SK-N-DZ (cell line): ENCODE measurements at regions not wholly inside any gene's neighbourhood (a gene's known extent, or its start where the extent isn't known, plus 50 kb on each side); places are given as distances from the start of the nearest gene placed in this dataset.
"Not testable (repeated sequence)": the region's sequence is repeated elsewhere in the genome, so short reads cannot be mapped to it uniquely, and the experiment has no call there.

ENCODE experiments used
- DNase-seq: peaks from one replicate; pipeline ENCODE4 v3.0.0-alpha.2; 2015; ENCODE audit warnings: low spot score

DNA sequence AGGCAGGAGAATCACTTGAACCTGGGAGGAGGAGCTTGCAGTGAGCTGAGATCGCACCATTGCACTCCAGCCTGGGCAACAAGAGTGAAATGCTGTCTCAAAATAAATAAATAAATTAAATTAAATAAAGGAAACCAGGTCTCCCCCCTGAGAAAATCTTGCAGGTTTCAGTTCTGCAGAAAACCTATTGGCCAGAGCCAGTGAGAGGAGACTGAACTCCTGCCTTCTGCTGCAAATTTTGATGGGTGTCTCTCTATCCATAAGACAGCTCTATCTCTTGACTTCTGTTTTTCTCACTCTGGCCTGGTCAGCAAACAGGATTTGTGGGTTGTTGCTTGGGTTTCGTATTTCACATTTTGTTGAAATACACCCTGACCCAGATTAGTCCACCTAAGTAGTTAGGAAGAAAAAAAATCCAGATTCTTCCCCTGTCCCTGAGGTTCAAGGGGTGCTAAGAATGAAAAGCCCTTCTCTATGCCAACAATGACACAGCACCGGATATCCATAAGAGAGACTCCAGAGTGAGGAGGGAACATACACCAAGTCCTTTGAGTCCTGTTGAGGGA is 86.7 kb upstream of the MAP4K4 start:
- no peak for DNase-seq

DNA sequence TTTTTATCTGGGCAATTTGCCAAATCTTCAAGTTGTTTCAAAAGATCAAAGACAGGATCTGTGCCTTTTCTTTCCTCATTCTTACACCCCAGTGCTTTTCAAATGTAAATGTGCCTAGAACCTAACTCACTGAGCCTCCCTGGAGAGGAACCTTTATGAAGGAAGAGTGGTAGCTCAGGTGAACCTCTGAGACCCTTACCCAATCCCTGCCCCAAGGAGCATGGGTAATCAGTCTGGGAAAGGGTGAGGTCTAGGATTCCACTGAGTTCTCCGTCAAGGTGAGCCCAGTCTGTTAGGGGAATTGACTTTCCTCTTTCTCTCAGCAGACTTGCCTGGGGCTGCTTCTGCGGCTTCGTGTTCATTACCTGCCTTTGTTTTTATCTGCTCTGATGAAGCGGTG is 88.1 kb upstream of the MAP4K4 start:
- no peak for DNase-seq

DNA sequence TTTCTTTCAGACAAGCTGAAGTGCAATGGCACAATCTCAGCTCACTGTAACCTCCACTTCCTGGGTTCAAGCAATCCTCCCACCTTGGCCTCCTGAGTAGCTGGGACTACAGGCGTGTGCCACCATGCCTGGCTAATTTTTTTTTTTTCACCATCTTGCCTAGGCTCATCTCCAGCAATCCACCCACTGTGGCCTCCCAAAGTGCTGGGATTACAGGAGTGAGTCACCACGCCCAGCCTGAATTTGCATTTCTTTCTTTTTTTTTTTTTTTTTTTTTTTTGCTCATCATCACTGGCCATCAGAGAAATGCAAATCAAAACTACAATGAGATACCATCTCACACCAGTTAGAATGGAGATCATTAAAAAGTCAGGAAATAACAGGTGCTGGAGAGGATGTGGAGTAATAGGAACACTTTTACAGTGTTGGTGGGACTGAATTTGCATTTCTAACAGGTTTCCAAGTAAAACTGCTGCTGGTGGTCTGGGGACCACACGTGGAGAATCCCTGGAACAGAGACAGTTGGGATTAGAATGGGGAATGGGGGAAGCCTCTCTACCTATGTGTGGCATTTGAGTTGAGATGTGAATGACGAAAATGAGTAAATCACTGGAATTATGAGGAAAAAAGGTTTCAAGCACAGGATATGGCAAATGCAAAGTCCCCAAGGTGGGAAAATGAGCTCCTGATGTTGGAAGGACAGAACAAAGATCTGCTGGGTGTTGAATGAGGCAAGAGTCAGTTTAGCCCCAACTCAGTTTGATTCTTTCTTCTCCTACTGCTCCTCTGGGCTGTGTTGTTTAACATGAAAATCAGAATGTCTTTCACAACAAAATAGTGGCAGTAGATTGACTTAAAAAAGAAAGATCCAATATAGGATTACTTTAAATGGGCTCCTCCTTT is 88.8 kb upstream of the MAP4K4 start:
- DNase-seq: no peak

DNA sequence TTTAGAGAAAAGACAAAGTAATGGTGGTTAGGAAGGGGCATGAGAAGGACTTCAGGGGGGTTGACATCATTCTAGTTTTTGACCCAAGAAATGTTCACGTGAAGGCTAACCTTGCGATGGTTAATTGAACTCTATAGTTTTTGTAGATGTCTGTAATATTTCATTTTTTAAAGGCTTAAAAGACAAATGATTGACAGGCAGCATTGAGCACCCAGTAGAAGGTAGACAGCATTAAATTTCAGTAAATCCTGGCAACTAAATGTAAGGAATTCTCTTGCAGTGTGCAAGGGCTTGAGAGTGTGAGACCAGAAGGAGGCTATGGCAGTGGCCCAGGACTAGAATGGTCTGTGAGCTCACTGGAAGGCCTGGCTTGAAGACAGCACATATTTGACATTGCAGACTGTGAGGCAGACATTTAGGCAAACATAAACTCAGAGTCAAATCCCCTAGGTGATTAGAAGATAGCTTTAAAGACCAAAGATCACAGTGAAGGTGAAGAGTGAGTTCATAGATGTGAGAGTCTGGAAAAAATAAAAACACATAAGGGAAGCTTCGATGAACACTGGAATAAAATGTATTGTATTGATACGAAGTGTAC is 100.1 kb upstream of the MAP4K4 start:
- DNase-seq: no peak

DNA sequence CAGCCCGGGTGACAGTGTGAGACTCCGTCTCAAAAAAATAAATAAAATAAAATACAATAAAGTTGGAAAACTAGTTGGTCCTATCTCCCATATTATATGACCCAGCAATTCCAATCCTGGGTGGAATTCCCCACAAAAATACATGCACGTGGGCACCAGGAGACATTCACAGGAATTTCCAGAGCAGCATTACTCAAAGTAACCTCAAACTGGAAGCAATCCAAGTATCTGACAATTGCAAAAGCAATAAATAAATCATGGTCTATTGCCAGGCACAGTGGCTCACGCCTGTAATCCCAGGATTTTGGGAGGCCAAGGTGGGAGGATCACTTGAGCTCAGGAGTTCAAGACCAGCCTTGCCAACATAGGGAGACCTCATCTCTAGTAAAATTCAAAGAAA is 101.2 kb upstream of the MAP4K4 start:
- no peak for DNase-seq

DNA sequence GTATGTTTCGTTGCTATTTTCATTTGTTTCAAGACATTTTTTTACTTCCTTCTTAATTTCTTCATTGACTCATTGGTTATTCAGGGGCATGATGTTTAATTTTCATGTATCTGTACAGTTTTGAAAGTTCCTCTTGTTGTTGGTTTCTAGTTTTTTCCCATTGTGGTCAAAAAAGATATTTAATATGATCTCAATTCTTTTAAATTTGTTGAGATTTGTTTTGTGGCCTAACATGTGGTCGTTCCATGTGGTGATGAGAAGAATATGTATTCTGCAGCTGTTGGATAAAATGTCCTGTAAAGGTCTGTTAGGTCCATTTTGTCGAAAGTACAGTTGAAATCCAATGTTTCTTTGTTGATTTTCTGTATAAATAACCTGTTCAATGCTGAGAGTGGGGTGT is 110.3 kb upstream of the MAP4K4 start:
- no peak for DNase-seq

DNA sequence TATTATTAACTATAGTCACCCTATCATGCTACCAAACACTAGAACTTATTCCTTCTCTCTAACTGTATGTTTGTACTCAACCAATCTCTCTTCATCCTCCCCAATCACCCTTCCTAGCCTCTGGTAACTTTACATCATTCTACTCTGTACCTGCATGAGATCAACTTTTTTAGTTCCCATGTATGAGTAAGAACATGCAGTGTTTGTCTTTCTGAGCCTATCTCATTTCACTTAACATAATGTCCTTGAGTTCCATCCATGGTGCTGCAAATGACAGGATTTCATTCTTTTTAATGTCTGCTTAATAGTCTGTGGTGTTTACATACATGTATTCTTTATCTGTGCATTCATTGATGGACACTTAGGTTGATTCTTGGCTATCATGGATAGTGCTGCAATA is 108.9 kb upstream of the RFX8 start:
- no peak for DNase-seq

DNA sequence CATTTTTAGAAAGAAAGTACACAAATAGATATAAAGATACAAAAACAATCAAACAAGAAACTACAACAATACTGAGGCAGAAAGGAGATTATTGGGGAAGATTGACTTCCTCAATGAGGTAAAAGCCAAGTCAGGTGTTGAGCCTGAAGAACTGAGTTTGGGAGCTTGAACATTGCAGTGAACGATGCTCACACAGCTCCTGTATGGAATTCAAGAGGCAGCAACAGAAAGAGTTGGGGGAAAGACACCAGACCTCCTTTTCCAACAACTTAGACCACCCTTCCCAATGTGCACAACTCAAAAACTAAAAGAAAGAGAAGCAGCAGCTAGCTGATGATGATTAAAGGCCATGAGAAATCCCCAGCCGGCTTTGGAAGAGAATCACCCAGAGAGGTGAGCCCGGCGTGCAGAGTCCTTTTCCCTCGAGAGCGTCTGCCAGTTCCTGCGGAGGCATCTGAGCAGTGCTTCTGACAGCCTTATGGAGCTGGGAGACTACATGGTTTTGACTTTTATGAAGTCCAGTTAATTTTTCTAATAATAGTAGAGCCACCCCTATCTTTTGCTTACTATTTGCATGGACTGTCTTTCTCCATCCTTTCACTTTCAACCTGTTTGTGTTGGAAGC is 106.9 kb upstream of the RFX8 start:
- no peak for DNase-seq

DNA sequence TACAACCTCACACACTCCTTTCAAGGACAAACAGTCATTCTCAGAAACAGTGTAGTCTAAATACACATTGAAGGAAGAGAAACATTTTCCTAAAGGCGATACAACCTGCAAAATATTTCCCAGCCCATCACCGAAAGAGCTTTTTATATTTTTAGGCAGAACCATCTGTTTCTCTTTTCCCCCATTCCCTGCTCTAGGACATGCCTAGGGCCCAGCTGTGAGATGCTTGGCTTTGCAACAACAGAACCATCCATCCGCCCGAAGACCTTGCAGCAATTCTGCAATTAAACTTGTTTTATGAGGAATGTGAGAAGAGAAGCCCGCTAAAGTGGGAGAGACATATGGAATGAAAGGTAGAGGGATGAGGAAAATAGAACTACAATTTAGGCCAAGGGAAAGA is 105.6 kb upstream of the RFX8 start:
- DNase-seq: no peak

DNA sequence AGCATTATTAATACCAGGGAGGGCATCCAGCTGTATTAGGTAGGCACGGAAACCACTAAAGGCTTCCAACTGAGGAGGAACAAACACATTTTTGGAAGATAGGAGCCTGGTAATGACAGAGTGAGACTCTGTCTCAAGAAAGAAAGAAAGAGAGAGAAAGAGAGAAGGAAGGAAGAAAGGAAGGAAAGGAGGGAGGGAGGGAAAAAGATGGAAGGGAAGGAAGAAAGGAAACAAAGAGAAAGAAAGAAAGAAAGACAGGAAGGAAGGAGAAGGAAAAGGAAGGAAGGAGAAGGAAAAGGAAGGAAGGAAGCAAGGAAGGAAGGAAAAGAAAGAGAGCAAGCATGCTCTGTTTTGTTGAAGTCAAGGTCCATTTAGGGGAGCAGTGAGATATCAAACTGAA is 103.8 kb upstream of the RFX8 start:
- DNase-seq: no peak

DNA sequence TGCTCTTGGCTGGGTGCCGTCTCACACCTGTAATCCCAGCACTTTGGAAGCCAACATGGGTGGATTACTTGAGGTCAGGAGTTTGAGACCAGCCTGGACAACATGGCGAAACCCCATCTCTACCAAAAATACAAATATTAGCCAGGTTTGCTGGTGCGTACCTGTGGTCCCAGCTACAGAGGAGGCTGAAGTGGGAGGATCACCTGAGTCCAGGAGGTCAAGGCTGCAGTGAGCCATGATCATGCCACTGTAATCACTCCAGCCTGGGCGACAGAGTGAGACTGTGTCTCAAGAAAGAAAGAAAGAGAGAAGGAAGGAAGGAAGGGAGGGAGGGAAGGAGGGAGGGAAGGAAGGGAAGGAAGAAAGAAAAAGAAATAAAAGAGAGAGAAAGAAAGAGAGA is 103.2 kb upstream of the RFX8 start:
- DNase-seq: not testable (repeated sequence)

DNA sequence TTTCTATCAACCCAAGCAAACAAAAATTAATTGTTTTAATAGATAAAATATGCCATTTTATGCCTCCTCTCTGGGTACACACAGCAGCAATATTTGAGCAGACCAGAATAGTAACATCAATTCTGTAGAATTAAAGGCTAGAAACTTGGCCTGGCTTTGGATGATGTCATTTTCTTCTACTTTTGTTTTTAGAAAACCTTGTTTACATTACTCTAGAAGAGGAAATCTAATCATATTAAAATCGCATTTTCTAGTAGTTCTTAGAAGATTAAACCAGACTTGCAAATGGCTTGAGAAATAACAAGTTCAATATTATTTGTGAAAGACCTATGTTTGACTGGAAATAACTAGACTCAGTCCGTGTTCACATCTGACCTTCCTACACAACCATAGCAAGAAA is 102.3 kb upstream of the RFX8 start:
- DNase-seq: no peak

DNA sequence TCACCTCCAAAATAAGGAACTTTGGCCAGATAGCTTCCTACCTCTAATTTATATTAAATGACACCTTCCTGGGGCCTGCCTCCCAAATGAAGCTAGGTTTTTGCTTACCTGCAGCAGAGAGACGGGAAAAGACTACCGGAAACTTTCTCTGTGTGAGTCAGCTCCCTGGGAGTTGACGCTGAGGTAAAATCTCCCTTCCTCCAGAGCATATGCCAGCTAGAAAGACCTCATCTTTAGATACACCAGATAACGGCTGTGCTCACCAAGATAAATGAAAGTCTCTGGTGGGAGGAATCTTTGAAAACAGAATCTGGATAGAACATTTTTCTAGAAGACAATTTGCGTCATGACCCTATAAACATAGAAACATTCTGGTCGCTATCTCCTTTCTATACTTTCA is 99.7 kb upstream of the RFX8 start:
- no peak for DNase-seq

DNA sequence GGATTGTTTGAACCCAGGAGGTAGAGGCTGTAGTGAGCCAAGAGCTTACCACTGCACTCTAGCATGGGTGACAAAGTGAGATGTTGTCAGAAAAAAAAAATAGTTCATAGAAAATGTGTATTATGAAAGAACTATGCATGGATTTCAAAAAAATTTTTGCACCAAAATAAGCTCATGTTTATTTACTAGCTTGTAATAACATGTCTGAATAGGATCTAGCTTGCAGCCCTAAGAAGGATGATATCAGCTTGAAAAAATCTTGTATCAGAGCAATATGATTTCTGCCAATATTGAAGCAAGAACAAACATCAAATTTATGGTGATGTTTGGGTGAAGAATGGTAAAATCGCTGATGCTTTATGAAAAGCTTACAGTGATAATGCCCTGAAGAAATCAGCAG is 97.0 kb upstream of the RFX8 start:
- DNase-seq: no peak

DNA sequence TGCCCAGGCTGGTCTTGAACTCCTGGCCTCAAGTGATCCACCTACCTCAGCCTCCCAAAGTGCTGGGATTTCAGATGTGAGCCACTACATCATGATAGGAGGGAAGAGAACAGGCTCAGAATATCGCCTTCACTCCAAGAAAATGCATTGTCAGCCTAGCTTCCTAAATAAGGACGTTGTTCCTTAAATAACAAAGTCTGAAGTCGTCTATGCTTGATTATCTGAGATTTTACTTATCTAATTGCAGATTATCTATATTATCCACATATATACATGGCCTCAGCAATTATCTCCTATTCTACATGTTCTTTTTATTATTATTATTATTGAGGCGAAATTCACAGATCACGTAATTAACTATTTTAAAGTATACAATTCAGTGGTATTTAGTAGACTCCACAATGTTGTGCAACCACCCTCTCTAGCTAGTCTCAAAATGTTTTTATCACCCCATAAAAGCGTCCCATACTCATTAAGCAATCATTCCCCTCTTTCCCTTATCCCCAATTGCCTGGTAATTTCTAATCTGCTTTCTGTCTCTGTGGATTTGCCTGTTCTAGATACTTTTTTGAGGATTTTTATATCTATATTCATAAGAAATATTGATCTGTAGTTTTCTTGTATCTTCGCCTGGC is 95.1 kb upstream of the RFX8 start:
- no peak for DNase-seq

DNA sequence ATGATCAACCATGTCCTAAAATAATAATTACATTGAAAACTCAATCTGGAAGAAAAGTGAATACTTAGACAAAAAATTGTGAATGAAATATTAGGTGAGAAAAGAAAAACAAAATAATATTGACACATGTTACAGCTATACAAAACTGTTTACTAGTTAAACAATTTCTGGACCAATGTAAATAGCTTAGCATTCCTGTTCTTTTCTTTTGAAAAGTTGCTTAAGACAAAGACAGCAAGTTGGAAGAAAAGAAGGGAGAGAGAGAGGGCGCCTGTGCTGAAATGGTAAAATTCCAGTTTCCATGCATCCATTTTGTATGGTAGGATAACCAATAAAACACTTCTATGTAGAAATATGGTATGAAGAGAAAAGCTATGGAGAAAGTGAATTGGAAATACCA is 94.1 kb upstream of the RFX8 start:
- no peak for DNase-seq

DNA sequence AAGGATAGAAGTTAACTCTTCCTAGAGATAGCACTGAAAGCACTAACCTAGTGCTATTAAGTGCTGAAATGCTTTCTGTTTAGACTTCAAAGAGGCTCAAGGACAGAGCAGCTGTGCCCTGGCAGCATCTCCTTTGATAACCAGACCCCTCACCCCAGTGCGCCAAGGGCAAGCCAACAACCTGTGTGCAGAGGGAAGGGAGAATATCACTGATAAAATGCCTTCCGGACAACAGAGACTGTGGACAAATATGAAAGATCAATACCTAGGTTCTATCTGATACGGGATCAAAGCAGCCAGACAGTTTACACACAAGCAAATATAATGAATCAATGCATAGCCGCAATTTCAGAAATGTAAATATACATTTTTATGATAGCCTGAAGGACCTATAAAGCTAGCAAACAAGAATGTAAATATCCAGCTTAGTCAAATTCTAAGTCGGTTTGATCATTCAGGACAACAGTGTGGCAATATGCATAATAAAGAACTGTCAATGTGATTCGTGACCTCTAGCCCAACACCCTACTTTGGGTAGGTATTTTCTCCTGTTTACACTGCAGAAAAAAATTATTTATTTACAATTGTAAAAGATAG is 91.8 kb upstream of the RFX8 start:
- no peak for DNase-seq

DNA sequence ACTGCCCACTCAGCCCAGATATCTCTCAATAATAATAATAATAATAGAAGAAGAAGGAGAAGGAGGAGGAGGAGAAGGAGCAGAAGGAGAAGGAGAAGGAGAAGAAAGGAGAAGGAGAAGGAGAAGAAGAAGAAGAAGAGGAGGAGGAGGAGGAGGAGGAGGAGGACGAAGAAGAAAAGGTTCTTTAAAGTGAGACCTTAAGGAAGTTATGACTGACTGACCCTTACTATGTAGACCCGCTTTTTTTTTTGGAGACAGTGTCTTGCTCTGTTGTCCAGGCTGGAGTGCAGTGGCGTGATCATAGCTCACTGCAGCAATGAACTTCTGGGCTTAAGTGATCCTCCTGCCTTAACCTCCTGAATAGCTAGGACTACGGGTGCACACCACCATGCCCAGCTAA is 88.9 kb upstream of the RFX8 start:
- DNase-seq: no peak

DNA sequence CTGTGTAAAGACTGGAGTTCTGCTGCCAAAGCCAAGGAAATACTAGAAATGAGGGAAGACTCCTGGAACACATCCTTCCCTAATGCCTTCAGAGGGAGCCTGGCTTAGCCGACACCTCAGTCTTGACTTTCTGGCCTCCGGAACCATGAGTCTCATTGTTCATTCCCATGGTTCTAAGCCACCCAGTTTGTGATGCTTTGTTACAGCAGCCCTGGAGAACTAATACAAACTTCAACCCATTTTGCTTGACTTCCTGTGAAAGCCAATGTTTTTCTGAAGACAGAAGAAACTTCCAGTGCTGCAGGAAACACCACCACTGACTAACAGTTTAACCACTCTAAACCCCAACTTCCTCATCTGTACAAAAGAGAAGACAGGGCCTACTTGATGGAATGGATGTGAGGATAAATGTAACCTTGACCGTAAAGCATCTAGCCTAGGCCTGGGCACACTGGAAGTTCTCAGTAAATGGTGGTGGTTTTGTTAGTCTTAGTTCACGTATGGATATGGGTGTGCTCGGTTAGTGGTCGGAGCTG is 85.9 kb upstream of the RFX8 start:
- DNase-seq: no peak

DNA sequence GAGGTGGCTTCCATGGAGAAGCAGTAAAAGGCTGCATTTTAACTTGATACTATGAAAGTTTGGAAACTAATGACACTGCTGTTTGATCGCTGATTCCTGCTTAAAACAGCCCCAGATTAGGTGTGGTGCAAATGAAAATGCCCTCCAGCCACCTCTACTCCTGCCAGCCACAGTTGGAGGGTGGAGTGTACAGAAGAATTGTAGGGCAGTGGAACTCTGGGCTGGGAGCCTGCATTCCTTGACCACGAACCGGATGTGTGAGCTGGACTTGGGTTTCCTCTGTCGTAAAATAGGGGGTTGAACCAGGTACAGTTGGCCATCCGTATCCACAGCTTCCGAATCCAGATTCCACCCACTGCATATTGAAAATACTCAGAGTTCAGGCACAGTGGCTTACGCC is 84.6 kb upstream of the RFX8 start:
- no peak for DNase-seq

DNA sequence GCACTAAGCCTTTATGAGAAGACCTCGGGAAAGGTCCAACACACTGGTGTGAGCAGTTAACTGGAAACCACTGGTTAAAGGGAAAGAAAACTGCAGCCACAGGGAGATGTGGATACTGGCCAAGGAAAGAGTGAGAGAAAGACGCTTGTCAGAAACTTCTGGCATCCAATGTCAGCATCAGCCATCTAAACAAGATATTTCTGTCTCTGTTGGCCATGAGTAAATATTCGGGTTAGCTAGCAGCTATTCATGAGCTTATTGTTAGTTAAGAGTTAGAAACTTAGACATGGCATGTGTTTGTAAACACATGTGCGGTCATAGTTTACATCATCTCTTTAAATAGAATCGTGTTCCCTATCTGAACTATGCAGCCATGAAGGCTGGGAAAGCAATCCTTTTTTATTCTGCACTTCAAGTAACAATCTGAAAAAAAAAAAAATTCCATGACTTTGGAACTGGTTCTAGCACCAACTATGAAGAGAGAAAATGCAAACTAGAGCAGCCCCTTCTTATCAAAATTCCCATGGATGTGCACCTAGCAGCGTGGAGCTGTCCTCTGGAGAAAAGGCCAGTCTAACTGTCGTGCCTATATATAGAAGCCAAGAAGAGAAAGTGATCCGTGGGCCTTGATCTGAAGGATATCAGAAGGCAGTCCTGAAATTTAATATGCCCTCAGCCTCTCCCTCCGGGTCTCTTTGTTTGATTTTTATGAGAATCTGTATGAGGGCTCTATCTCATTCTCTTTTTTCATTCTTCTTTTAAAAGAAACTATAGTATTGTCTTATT is 84.0 kb upstream of the RFX8 start:
- DNase-seq: no peak
